ENCODE measurements at regions not wholly inside any gene's neighbourhood (a gene's known extent, or its start where the extent isn't known, plus 50 kb on each side); places are given as distances from the start of the nearest gene placed in this dataset.

- Histone ChIP-seq H3K4me3 (replicated peaks; ENCODE audit: low read depth, low read length) (no peak overlapping the region), H3K36me3 (ENCODE audit: control insufficient read depth, insufficient read depth, low read length) (no peaks in the 10 kb centered on the region), H3K27me3 (replicated peaks; ENCODE audit: control insufficient read depth, insufficient read depth, low read length) (no peaks in the 10 kb centered on the region)
- no peak for DNase-seq (ENCODE audit: extremely low read depth, insufficient read length)
- no peak for TF ChIP-seq CTCF (IDR thresholded peaks at IDR 0.05; ENCODE audit: insufficient read depth, low read length, poor library complexity, severe bottlenecking)
These were observed 1369.1 kb upstream of the AGA start for GRCh38 chr4:178811356-178811755.

GRCh38 chr4:178812866-178813265, 1370.6 kb upstream of the AGA start:
- no peaks in the 10 kb centered on the region for H3K27me3 ChIP-seq (replicated peaks; ENCODE audit: control insufficient read depth, insufficient read depth, low read length)
- TF ChIP-seq CTCF (IDR thresholded peaks at IDR 0.05; ENCODE audit: insufficient read depth, low read length, poor library complexity, severe bottlenecking), result no peak
- no peaks in the 10 kb centered on the region for H3K36me3 ChIP-seq (ENCODE audit: control insufficient read depth, insufficient read depth, low read length)
- DNase-seq (ENCODE audit: extremely low read depth, insufficient read length), result no peak
- no peak overlapping the region for H3K4me3 ChIP-seq (replicated peaks; ENCODE audit: low read depth, low read length)

- no peak overlapping the region for H3K4me3 ChIP-seq (replicated peaks; ENCODE audit: low read depth, low read length)
- H3K27me3 ChIP-seq (replicated peaks; ENCODE audit: control insufficient read depth, insufficient read depth, low read length), result no peaks in the 10 kb centered on the region
- no peak for DNase-seq (ENCODE audit: extremely low read depth, insufficient read length)
- TF ChIP-seq CTCF (IDR thresholded peaks at IDR 0.05; ENCODE audit: insufficient read depth, low read length, poor library complexity, severe bottlenecking), result no peak
- H3K36me3 ChIP-seq (ENCODE audit: control insufficient read depth, insufficient read depth, low read length), result no peaks in the 10 kb centered on the region
These were observed 1372.7 kb upstream of the AGA start for GRCh38 chr4:178814908-178815307.

- DNase-seq (ENCODE audit: extremely low read depth, insufficient read length), result no peak
- Histone ChIP-seq H3K4me3 (replicated peaks; ENCODE audit: low read depth, low read length) (no peak overlapping the region), H3K27me3 (replicated peaks; ENCODE audit: control insufficient read depth, insufficient read depth, low read length) (no peaks in the 10 kb centered on the region), H3K36me3 (ENCODE audit: control insufficient read depth, insufficient read depth, low read length) (no peaks in the 10 kb centered on the region)
- no peak for TF ChIP-seq CTCF (IDR thresholded peaks at IDR 0.05; ENCODE audit: insufficient read depth, low read length, poor library complexity, severe bottlenecking)
These were observed 1381.5 kb upstream of the AGA start for GRCh38 chr4:178823673-178824295.

- Histone ChIP-seq H3K36me3 (ENCODE audit: control insufficient read depth, insufficient read depth, low read length) (no peaks in the 10 kb centered on the region), H3K27me3 (replicated peaks; ENCODE audit: control insufficient read depth, insufficient read depth, low read length) (no peaks in the 10 kb centered on the region), H3K4me3 (replicated peaks; ENCODE audit: low read depth, low read length) (no peak overlapping the region)
- TF ChIP-seq CTCF (IDR thresholded peaks at IDR 0.05; ENCODE audit: insufficient read depth, low read length, poor library complexity, severe bottlenecking), result no peak
- no peak for DNase-seq (ENCODE audit: extremely low read depth, insufficient read length)
These were observed 1394.6 kb upstream of the AGA start for GRCh38 chr4:178836865-178837264.

GRCh38 chr4:178838776-178839175, 1396.5 kb upstream of the AGA start:
- no peak for DNase-seq (ENCODE audit: extremely low read depth, insufficient read length)
- TF ChIP-seq CTCF (IDR thresholded peaks at IDR 0.05; ENCODE audit: insufficient read depth, low read length, poor library complexity, severe bottlenecking), result no peak
- Histone ChIP-seq H3K27me3 (replicated peaks; ENCODE audit: control insufficient read depth, insufficient read depth, low read length) (no peaks in the 10 kb centered on the region), H3K36me3 (ENCODE audit: control insufficient read depth, insufficient read depth, low read length) (no peaks in the 10 kb centered on the region), H3K4me3 (replicated peaks; ENCODE audit: low read depth, low read length) (no peak overlapping the region)
